Ishikawa (cell line): ENCODE measurements at regions not wholly inside any gene's neighbourhood (a gene's known extent, or its start where the extent isn't known, plus 50 kb on each side); places are given as distances from the start of the nearest gene placed in this dataset.

ENCODE experiments used
- CREB1 ChIP-seq: IDR thresholded peaks from 2 replicates; pipeline ENCODE4 v1.6.1; 2012; ENCODE audit warnings: low read depth
- EGR1 ChIP-seq: IDR thresholded peaks from 2 replicates; pipeline ENCODE4 v1.6.1; 2012
- EP300 ChIP-seq: IDR thresholded peaks from 2 replicates; pipeline ENCODE4 v1.6.1; 2012; ENCODE audit warnings: borderline replicate concordance
- FOXM1 ChIP-seq: IDR thresholded peaks from 2 replicates; pipeline ENCODE4 v1.6.1; 2012; ENCODE audit warnings: low read depth, borderline replicate concordance
- NFIC ChIP-seq: IDR thresholded peaks from 2 replicates; pipeline ENCODE4 v1.6.1; 2012
- TAF1 ChIP-seq: IDR thresholded peaks from 2 replicates; pipeline ENCODE4 v1.6.1; 2012; ENCODE audit warnings: low read depth, mild to moderate bottlenecking
- TCF12 ChIP-seq: IDR thresholded peaks from 2 replicates; pipeline ENCODE4 v1.6.1; 2012; ENCODE audit warnings: low read depth
- ZBTB7A ChIP-seq: IDR thresholded peaks from 2 replicates; pipeline ENCODE4 v1.6.1; 2012; ENCODE audit warnings: low read depth
- TF ChIP-seq, protein P1 (sequence below): IDR thresholded peaks from 2 replicates; pipeline ENCODE4 v1.6.1; 2012
- TF ChIP-seq, protein P2 (sequence below): IDR thresholded peaks from 2 replicates; pipeline ENCODE4 v1.6.1; 2012; ENCODE audit warnings: low read depth, mild to moderate bottlenecking

DNA sequence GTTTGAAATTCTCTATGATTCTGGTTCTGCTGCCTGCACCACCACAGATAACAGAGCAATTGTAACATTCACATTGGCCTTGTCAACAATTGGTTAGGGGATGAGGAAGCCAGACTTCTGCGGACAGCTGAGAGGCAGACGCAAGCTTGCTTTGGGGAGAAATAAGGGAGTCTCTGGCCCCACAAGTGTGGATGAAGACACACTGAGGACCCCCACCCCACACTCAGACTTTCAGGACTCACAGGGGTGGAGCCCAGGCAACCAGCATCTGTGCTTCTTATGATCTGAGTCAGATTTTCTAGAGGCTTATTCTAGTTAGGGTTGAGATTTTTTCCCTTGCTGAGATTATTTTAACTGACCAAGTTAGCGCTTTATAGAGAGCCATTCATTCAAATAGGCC is 140.3 kb upstream of the IRX2 start:
- TF ChIP-seq CREB1 = no peak
- TF ChIP-seq, protein P1, sequence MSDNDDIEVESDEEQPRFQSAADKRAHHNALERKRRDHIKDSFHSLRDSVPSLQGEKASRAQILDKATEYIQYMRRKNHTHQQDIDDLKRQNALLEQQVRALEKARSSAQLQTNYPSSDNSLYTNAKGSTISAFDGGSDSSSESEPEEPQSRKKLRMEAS = no peak
- TF ChIP-seq FOXM1 = no peak
- no peak for TF ChIP-seq EP300
- TF ChIP-seq TAF1 = no peak
- TF ChIP-seq, protein P2, sequence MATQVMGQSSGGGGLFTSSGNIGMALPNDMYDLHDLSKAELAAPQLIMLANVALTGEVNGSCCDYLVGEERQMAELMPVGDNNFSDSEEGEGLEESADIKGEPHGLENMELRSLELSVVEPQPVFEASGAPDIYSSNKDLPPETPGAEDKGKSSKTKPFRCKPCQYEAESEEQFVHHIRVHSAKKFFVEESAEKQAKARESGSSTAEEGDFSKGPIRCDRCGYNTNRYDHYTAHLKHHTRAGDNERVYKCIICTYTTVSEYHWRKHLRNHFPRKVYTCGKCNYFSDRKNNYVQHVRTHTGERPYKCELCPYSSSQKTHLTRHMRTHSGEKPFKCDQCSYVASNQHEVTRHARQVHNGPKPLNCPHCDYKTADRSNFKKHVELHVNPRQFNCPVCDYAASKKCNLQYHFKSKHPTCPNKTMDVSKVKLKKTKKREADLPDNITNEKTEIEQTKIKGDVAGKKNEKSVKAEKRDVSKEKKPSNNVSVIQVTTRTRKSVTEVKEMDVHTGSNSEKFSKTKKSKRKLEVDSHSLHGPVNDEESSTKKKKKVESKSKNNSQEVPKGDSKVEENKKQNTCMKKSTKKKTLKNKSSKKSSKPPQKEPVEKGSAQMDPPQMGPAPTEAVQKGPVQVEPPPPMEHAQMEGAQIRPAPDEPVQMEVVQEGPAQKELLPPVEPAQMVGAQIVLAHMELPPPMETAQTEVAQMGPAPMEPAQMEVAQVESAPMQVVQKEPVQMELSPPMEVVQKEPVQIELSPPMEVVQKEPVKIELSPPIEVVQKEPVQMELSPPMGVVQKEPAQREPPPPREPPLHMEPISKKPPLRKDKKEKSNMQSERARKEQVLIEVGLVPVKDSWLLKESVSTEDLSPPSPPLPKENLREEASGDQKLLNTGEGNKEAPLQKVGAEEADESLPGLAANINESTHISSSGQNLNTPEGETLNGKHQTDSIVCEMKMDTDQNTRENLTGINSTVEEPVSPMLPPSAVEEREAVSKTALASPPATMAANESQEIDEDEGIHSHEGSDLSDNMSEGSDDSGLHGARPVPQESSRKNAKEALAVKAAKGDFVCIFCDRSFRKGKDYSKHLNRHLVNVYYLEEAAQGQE = no peak
- no peak for TF ChIP-seq EGR1
- TF ChIP-seq NFIC = no peak
- TF ChIP-seq TCF12 = no peak
- no peak for TF ChIP-seq ZBTB7A
